ENCODE measurements at regions not wholly inside any gene's neighbourhood (a gene's known extent, or its start where the extent isn't known, plus 50 kb on each side); places are given as distances from the start of the nearest gene placed in this dataset.
"Not testable (repeated sequence)": the region's sequence is repeated elsewhere in the genome, so short reads cannot be mapped to it uniquely, and the experiment has no call there.

DNA sequence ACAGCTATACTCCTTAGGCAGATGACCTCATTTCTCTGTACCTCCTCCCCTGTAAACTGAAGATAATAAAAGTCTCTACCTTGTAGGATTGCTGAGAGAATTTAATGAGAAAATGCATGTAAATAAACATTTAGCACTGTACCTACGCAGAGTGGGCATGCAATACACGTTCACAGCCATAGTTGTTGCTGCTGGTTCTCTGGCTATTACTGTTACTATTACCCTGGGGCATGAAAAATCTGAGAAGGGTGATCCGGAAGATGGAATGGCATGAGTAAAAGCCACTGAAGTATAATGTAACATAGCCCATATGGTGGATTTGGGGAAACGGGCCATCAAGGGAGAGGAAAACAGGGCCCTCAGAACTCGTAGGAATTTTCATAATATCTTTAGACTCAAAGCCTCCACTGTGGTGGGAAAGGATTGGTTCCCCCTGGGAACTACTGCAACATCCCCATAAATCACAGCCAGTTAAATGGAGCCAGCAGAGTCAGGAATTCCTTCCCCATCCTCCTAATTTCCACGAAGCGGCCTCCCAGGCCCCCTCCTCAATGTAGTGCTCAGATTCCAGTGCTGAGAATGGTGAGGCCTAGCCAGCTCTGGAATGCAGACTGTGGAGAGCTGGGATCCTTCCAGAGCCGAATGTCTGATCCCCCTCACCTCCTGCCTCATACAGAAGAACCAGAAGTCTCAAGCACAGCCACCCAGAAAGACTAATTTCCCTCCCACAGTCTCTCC lies 205.3 kb downstream of the MN1 start:
- DNase-seq (ENCODE audit: low read depth in 2 of 3, low spot score in 1 of 3), result no peak

DNA sequence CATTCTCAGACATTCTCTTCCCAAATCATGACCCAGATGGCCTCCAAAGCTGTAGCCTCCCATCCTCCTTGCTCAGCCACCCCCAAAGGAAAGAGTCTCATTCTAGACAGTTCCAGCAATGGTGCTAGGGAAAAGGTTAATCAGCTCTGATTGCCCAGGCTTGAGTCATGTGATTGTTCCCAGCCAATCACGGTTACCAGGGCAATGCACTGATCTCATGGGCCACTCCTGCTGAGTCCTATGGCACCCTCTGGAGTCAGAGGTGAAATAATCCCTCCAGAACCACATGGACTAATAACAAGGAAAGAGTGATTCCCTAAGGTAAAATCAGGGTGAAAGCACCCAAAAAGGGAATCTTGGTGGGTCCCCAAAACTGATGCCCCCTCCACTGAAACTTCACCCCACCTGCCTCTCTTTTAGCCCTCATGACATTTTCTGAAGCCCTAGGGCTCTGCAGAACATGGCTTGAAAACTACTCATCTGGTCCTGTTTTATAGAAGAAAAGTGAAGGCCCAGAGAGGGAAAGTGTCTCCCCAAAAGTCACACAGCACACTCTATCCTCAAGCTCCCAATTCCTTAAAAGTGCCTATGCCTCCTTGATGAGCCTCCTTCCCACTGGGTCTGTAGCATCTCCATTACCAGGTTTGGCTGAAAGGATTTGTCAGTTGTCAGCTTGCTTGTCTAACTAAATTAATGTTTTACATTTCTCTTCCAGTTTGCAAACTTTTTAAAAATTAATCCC lies 203.7 kb downstream of the MN1 start:
- DNase-seq (ENCODE audit: low read depth in 2 of 3, low spot score in 1 of 3), result no peak

DNA sequence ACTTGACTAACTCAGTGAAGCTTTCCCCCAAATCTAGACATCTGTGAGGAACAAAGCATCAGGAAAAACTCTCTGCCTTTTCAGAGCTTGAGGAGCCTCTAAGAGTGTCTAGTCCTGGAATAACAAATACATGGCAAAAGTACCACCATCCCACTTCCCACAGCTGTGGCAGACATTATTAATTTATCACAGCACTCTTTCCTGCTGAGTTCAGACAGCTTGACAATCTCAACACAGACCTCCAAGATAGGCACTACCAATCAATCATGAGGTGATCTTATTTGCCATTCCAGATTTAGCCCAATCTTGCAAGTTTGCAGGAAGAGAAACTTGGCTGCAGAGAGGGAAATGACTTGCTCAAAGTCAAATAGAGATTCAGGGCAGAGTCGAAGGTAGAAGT lies 202.8 kb downstream of the MN1 start:
- DNase-seq (ENCODE audit: low read depth in 2 of 3, low spot score in 1 of 3), result no peak

DNA sequence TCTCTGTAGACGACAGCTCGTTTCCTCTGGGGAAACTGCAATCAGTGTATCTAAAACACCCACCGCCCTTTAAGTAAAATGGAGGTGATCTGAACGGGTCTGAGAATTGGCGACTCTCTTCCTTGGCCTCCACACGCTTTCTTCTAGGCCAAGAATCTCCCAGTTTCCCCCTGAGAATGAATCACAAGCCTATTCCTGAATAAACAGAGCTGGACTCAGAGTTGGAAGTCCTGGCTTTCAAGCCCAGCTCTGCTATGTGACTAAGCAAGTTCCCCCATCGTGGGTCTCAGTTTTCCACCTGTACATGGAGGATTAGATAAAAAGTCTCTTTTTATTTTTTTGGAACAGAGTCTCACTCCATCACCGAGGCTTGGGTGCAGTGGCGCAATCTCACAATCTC lies 200.4 kb downstream of the MN1 start:
- DNase-seq (ENCODE audit: low read depth in 2 of 3, low spot score in 1 of 3), result no peak

DNA sequence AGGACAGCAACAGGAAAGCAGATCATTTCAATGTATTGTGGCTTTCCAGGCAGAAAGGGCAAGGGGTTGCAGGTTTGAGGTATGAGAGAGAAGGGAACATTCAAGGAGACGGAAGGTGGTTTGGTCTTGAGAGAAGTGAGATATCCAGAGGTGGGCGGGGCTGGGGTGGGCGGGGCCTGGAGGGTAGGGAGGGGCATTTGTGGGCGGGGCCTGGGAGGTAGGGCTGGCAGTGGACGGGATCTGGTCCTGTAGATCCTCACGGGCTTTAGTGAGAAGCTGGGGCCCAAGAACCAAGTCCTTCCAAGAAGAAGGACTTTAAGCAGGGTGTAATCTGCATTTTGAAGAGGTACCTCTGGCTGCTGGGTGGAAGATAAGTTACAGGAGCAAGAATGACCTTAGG lies 199.2 kb downstream of the MN1 start:
- no peak for DNase-seq (ENCODE audit: low read depth in 2 of 3, low spot score in 1 of 3)

DNA sequence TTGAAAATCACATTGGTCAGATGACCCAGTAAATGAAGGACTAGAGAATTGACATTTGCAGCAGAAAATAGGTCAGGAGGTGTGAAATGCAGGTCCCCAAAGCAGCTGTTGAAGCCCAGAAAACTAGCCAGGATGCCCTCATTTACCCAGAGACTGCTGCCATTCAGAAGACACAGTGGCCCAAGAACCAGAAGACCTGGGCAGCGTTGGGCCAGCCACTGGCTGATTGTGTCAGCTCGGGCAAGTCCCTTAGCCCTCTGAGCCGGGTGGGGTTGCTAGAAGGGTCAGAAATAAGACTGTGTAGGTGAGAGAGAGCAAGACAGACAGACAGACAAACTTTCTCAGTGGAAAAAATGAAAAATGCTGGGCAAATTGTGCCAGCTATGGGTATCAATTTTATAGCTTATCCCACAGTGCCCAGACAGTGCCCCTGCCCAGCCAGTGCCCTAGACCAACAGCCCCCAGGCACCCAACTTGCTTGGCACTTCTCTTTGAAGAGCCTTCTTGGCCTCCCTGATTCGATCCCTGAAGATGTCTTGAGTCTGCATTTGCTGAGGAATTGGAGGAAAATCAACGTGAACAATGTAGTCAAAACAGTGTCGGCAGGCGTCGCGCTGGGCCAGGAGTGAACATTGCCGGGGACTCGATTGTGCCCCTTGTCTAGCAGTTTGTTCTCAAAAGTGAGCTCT lies 198.3 kb downstream of the MN1 start:
- no peak for DNase-seq (ENCODE audit: low read depth in 2 of 3, low spot score in 1 of 3)

DNA sequence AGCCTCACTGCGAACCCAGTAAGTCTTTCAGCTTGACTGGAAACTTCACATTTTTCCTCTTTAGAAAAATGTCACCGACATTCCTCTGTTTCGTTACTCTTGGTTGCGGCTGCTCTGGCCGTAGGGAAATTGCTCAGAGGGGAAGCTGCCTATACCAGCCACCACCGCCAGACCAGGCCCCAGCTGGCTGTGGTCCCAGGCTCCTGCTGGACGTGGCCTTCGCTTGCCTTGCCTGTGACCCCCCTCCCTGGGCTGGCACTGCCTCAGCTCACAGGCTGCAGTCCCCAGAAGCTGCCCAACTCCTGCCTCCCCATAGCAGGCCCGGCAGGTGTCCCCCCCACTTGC lies 197.8 kb downstream of the MN1 start:
- no peak for DNase-seq (ENCODE audit: low read depth in 2 of 3, low spot score in 1 of 3)

- no peak for DNase-seq (ENCODE audit: low read depth in 2 of 3, low spot score in 1 of 3)
These were observed 196.2 kb downstream of the MN1 start for GRCh38 chr22:27605390-27605789.

DNA sequence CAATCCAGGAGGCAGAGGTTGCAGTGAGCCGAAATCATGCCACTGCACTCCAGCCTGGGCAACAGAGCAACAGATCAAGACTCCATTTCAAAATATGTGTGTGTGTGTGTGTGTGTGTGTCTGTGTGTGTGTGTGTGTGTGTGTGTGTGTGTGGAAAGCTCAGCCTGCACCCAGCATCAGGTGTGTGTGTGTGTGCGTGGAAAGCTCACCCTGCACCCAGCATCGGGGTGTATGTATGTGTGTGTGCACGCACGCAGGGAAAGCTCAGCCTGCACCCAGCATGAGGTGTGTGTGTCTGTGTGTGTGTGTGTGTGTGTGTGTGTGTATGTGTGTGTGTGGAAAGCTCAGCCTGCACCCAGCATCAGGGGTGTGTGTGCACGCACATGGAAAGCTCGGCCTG lies 193.8 kb downstream of the MN1 start:
- not testable (repeated sequence) for DNase-seq (ENCODE audit: low read depth in 2 of 3, low spot score in 1 of 3)

DNA sequence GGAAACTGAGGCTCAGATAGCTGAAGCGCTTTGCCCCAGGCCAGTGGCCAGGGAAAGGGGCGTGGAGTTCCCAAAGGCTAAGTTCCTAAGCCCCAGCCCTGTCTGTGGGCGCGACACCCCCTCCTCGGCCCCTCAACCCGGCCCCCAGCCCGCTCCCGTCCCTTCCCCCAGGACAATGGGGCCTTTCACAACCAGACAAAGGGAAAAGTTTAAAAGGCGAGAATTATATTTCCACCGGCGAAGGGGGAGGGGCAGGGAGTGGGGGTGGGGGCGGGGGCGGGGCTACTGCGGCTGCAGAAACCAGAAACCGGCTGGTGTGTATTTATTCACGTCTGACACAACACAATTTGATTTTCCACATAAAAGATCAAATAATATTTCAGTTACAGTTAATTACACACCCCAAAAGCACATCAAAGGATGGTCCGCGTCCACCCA lies 192.1 kb downstream of the MN1 start:
- DNase-seq (ENCODE audit: low read depth in 2 of 3, low spot score in 1 of 3), result no peak

GRCh38 chr22:27610164-27610563 lies 191.4 kb downstream of the MN1 start:
- DNase-seq (ENCODE audit: low read depth in 2 of 3, low spot score in 1 of 3), result not testable (repeated sequence)

- no peak for DNase-seq (ENCODE audit: low read depth in 2 of 3, low spot score in 1 of 3)
These were observed 190.4 kb downstream of the MN1 start for GRCh38 chr22:27610863-27611786.

DNA sequence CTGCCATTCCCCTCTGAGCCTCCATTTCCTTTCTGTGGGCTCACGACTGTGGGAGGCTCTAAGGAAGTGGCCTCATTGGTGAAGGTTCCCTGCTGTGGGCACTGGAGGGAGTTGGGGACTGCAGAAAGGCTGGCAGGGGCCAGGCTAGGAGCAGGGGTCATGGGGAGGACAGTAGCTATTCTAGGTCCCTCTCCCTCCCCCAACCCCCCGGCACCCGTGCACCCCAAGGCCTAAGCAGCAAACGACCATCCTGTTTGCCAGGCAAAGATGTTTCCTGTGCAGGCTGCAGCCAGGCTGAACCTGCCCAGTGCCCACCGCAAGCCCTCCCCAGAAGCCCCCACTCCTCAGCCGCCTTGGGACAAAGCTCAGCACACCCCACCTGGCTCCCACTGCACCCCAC lies 189.4 kb downstream of the MN1 start:
- DNase-seq (ENCODE audit: low read depth in 2 of 3, low spot score in 1 of 3), result no peak

DNA sequence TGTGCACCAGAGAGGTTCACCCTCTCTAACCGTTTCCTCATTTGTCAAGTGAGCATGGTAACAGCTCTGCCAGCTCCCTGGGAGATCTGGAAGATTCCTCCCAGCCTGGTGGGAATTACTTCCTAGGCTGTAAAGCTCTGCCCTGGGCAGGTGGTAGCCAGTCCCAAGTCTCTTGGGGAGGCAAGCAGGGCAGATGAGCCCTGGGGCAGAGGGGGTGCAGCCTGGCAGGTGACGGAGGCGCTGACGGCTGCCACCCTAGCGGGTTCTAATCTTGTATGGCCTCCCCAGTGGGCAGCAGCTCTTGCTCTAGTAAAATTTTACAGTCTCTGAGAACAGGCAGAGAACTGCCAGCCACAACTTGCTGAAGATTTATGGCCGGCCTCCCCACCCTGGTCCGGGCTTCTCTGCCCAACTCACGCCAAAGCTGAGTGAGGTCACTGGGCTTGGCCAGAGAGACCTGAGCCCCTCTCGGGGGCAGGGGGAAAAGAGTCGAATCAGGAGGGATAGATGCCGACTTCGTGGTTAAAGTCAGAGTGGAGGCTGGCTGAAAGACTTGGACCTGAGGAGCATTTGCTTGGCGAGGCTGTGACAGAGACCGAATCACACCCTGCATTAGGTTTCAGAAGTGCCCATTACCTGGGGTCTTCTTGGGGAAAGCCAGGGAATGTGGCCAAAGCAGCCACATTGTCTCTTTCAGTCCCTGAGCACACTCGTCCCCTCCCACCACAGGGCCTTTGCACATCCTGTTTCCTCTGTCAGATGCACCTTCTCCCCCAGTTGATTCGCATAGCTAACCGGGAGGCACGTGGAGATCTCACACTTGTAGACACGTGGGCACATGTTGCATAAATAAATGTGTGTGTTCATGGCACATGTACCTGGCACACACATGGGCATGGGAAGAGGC lies 188.2 kb downstream of the MN1 start:
- DNase-seq (ENCODE audit: low read depth in 2 of 3, low spot score in 1 of 3), result no peak

GRCh38 chr22:27614006-27614649 lies 187.4 kb downstream of the MN1 start:
- no peak for DNase-seq (ENCODE audit: low read depth in 2 of 3, low spot score in 1 of 3)

GRCh38 chr22:27614650-27615007 lies 186.9 kb downstream of the MN1 start:
- DNase-seq (ENCODE audit: low read depth in 2 of 3, low spot score in 1 of 3), result no peak

DNA sequence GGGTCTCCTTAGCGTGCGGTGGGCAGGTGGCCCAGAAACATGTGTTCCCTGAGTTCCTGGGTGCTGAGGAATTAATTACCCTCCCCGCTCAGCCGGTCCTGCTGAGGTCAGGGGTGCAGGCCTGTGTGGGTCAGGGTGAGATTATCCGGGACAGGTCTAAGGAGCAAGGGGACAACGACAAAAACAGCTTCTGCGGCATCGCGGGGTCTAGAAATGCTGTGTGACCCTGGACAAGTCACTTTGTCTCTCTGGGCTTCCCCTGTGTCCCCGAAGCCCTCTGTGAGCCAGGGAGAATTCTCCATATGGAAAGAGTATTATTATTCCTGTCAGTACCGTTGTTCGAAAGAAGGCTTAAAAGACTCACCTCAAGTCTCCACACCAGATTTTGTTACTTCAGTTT lies 186.1 kb downstream of the MN1 start:
- DNase-seq (ENCODE audit: low read depth in 2 of 3, low spot score in 1 of 3), result no peak

GRCh38 chr22:27616033-27616432 lies 185.5 kb downstream of the MN1 start:
- no peak for DNase-seq (ENCODE audit: low read depth in 2 of 3, low spot score in 1 of 3)

- DNase-seq (ENCODE audit: low read depth in 2 of 3, low spot score in 1 of 3), result no peak
These were observed 184.2 kb downstream of the MN1 start for GRCh38 chr22:27617214-27617881.

Data from stimulated activated CD4-positive, alpha-beta T cell treated with anti-CD3 and anti-CD28 coated beads, Interleukin-12 subunit alpha, Interleukin-12 subunit beta, amount 100 ng/mL, for 48 hours (primary cell).